Chondrocyte (in vitro differentiated cells): ENCODE measurements at regions not wholly inside any gene's neighbourhood (a gene's known extent, or its start where the extent isn't known, plus 50 kb on each side); places are given as distances from the start of the nearest gene placed in this dataset.

ENCODE experiments used
- DNase-seq: peaks from one replicate; pipeline ENCODE4 v3.0.0; 2021; ENCODE audit warnings: mixed read lengths, low spot score
- H3K27ac Mint-ChIP-seq: one replicate; pipeline ENCODE4 v1.8.0; 2021; ENCODE audit warnings: mild to moderate bottlenecking, moderate library complexity, mixed read lengths; ENCODE audit not compliant: unreplicated experiment
- H3K27me3 Mint-ChIP-seq: 2 replicates; pipeline ENCODE4 v1.8.0; 2021; ENCODE audit warnings: low read depth, mixed read lengths
- H3K36me3 Mint-ChIP-seq: 2 replicates; pipeline ENCODE4 v1.8.0; 2021; ENCODE audit warnings: low read depth, mixed read lengths
- H3K4me1 Mint-ChIP-seq: 2 replicates; pipeline ENCODE4 v1.8.0; 2021; ENCODE audit warnings: low read depth, mild to moderate bottlenecking, mixed read lengths
- H3K4me3 Mint-ChIP-seq: one replicate; pipeline ENCODE4 v1.8.0; 2021; ENCODE audit warnings: mild to moderate bottlenecking, moderate library complexity, mixed read lengths; ENCODE audit not compliant: unreplicated experiment
- H3K9me3 Mint-ChIP-seq: 2 replicates; pipeline ENCODE4 v1.8.0; 2021; ENCODE audit warnings: low read depth, mixed read lengths
- TF ChIP-seq, protein P1 (sequence below): fragments of 200-600 bp; sonication (generic); IDR thresholded peaks from 2 replicates; pipeline ENCODE4 v1.5.0; 2021; ENCODE audit warnings: antibody characterized with exemption, mild to moderate bottlenecking, moderate library complexity

GRCh38 chr7:116351966-116352365 lies 141.6 kb downstream of the TES start:
- TF ChIP-seq, protein P1, sequence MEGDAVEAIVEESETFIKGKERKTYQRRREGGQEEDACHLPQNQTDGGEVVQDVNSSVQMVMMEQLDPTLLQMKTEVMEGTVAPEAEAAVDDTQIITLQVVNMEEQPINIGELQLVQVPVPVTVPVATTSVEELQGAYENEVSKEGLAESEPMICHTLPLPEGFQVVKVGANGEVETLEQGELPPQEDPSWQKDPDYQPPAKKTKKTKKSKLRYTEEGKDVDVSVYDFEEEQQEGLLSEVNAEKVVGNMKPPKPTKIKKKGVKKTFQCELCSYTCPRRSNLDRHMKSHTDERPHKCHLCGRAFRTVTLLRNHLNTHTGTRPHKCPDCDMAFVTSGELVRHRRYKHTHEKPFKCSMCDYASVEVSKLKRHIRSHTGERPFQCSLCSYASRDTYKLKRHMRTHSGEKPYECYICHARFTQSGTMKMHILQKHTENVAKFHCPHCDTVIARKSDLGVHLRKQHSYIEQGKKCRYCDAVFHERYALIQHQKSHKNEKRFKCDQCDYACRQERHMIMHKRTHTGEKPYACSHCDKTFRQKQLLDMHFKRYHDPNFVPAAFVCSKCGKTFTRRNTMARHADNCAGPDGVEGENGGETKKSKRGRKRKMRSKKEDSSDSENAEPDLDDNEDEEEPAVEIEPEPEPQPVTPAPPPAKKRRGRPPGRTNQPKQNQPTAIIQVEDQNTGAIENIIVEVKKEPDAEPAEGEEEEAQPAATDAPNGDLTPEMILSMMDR, result no peak
- Mint-ChIP-seq H3K9me3 (peaks cover 12% of the 10 kb centered on the region), H3K36me3 (no peaks in the 10 kb centered on the region), H3K4me1 (peaks cover 48% of the 10 kb centered on the region), H3K27ac (no peak overlapping the region), H3K27me3 (no peaks in the 10 kb centered on the region), H3K4me3 (no peak overlapping the region)
- no peak for DNase-seq

- Mint-ChIP-seq H3K27ac (peak overlapping the region; percentile 98), H3K4me3 (no peak overlapping the region), H3K27me3 (no peaks in the 10 kb centered on the region), H3K36me3 (no peaks in the 10 kb centered on the region), H3K4me1 (peaks cover 58% of the 10 kb centered on the region), H3K9me3 (peaks cover 7% of the 10 kb centered on the region)
- no peak for DNase-seq
- TF ChIP-seq, protein P1, result no peak
These were observed 143.3 kb downstream of the TES start for GRCh38 chr7:116353647-116354046.

GRCh38 chr7:116354171-116354545 lies 143.8 kb downstream of the TES start:
- no peaks in the 10 kb centered on the region for H3K27me3 Mint-ChIP-seq
- no peak for DNase-seq
- no peak overlapping the region for H3K4me3 Mint-ChIP-seq
- H3K36me3 Mint-ChIP-seq, result no peaks in the 10 kb centered on the region
- TF ChIP-seq, protein P1, result peak; percentile 21
- H3K4me1 Mint-ChIP-seq, result peaks cover 54% of the 10 kb centered on the region
- H3K27ac Mint-ChIP-seq, result peak overlapping the region; percentile 98
- peaks cover 2% of the 10 kb centered on the region for H3K9me3 Mint-ChIP-seq

DNA sequence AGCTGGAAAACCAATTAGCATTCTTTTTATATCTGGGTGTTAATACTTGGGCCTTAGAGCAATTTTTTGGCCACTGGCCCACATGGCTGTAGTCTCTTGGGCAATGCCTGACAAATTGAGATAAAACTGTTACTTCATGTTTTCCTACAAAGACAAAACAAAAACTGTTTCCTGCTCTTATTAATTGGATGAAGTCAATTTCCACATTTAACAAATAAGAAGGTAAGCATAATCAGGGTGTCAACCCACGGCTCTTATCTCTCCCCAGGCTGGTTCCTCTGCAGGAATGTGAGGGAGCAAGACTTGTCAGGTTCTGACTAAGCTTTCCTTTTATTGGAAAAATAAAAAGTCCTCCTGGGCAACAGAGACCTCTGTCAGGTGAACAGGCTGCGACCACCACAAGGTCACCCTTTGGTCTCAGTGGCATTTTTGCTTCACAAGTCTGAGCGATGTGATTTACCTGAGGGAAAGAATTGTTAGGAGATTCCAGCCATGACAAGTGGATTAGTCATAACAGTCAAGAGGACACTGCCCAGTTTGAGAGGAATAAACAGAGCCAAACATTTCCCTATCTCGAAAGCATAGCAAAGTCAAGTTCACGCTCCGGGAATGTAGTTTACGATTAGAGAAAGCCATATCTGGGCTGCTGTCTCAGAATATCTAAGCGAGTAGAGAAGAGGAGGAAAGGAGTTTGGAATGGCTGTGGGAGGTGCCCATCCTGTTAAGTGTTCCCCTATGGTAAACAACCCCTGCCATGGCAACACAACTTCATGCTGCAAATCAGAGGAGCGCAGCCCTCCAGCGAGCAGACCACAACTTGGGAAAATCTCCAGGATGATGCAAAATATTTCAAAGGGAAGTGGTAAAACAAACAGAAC lies 144.4 kb downstream of the TES start:
- no peak for DNase-seq
- TF ChIP-seq, protein P1, result no peak
- Mint-ChIP-seq H3K9me3 (peaks cover 2% of the 10 kb centered on the region), H3K36me3 (no peaks in the 10 kb centered on the region), H3K27ac (peak overlapping the region; percentile 98), H3K27me3 (no peaks in the 10 kb centered on the region), H3K4me3 (peak overlapping the region; percentile 53), H3K4me1 (peaks cover 54% of the 10 kb centered on the region)

DNA sequence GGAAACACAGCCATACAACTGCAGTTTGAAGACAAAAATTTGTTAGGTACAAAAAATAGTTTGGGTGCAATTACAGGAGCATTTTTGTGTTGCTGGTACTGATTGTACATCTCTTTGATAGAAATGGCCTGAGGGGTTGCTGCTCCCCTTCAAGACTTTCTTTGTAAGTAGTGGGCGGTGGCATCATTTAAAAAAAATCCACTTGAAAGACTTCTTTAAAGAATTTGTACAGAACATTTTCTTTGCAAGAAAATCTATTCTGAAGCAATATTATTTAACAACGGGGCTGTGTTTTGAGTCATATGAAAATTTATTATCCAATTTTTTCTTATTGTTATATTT lies 144.1 kb upstream of the CAV2 start:
- Mint-ChIP-seq H3K27me3 (no peaks in the 10 kb centered on the region), H3K36me3 (no peaks in the 10 kb centered on the region), H3K9me3 (peaks cover 2% of the 10 kb centered on the region), H3K4me3 (peak overlapping the region; percentile 53), H3K4me1 (peaks cover 54% of the 10 kb centered on the region), H3K27ac (peak overlapping the region; percentile 98)
- no peak for DNase-seq
- TF ChIP-seq, protein P1, result no peak
